Stimulated activated CD4-positive, alpha-beta T cell treated with anti-CD3 and anti-CD28 coated beads, TNF-alpha, amount 100 ng/mL, for 24 hours (primary cell): ENCODE measurements at regions not wholly inside any gene's neighbourhood (a gene's known extent, or its start where the extent isn't known, plus 50 kb on each side); places are given as distances from the start of the nearest gene placed in this dataset.
"Not testable (repeated sequence)": the region's sequence is repeated elsewhere in the genome, so short reads cannot be mapped to it uniquely, and the experiment has no call there.

Source experiments
- DNase-seq, 3 experiments: peaks; one replicate each; pipeline ENCODE4 v3.0.0-alpha.2; 2020; ENCODE audit warnings: low read depth in 3 of 3

DNA sequence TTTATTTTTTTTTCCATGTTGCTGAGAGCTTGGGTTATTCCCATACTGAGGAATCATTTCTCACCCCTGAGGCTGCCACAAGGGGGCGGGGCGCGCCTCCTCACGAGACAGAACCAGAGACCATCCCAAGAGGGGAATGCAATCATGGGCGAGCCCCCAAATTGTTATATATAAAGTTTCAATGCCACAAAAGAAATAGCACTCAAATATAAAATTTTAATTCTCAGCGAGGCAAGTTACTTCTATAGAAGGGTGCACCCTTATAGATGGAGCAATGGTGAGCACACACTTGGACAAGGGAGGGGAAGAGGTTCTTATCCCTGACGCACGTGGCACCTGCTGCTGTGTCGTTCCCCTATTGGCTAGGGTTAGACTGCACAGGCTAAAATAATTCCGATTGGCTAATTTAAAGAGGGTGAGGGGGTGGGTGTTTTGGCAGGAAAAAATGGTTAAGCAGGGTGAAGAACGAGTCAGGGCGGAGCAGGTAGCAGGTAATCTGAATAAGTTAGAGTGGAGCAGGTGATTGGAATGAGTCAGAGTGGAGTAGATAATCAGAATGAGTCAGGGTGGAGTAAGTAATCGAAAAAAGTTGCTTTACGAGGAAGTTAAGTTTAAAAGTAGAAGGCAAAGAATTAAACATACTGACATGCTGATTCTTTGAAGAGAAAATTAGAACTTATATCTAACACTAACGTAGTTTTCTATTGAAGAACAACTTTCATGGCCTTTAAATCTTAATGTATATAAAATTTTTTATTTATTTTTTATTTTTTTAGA lies 177.5 kb downstream of the MTCL1 start:
- no peak for DNase-seq

DNA sequence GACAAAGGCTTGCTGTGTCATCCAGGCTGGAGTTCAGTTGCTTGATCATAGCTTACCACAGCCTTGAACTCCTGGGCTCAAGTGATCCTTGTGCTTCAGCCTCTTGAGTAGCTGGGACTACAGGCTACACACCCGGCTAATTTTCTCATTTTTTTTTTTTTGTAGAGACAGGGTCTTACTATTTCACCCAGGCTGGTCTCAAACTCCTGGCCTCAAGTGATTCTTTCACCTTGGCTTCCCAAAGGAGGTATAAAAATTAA lies 178.0 kb downstream of the MTCL1 start:
- no peak for DNase-seq

DNA sequence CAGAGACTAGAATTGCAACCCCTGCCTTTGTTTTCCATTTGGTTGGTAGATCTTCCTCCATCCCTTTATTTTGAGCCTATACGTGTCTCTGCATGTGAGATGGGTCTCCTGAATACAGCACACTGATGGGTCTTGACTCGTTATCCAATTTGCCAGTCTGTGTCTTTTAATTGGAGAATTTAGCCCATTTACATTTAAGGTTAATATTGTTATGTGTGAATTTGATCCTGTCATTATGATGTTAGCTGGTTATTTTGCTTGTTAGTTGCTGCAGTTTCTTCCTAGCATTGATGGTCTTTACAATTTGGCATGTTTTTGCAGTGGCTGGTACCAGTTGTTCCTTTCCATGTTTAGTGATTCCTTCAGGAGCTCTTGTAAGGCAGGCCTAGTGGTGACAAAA lies 182.5 kb downstream of the MTCL1 start:
- not testable (repeated sequence) for DNase-seq

DNA sequence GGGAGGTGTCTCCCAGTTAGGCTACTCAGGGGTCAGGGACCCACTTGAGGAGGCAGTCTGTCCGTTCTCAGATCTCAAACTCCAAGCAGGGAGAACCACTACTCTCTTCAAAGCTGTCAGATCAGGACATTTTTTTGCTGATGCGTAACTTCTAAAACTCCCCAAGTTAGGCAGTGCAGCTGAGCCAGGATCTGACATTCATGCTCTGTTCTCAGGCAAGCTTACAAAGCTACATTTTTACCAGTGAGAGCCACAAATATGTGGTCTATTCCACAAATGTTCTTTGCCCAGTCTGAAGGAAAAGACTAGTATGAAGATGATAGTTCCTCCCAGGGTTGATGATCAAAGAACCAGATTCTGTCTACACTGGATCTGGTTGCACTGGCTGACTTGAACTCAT lies 184.1 kb downstream of the MTCL1 start:
- DNase-seq: no peak

DNA sequence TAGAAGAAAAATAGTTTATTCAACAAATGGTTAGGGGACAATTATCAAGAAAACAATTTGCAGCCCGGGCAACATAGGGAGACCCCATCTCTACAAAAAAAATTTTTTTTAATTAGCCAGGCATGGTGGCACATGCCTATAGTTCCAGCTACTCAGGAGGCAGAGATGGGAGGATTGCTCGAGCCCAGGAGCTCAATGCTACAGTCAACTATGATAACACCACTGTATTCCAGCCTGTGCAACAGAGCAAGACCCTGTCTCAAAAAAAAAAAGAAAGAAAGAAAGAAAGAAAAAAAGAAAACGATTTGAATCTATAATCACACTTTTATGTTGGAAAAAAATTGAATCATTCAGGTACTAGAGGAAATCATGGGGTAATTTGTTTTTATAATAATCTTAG lies 185.1 kb downstream of the MTCL1 start:
- DNase-seq: not testable (repeated sequence)

DNA sequence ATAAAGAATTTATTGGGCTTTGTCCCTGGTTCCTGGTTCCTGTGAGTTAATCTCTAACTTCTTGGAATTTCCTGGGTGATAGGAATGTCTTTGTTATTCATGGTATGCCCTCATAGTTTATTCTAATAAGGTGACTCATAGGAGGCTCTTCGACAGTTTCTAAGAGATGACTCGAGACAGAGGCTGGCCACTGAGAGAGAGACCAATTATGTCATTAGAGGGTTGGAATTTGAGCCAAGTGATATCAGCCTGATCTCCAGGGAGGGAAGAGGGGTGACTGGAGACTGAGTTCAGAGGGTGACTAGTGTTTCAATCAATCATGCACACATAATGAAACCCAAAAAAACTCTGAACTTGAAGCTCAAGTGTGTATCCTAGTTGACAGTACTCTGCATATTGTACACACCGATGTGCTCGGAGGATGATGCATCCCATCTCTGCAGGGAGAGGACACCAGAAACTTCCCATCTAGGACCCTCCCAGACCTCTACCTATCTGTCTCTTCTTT lies 185.7 kb downstream of the MTCL1 start:
- no peak for DNase-seq

DNA sequence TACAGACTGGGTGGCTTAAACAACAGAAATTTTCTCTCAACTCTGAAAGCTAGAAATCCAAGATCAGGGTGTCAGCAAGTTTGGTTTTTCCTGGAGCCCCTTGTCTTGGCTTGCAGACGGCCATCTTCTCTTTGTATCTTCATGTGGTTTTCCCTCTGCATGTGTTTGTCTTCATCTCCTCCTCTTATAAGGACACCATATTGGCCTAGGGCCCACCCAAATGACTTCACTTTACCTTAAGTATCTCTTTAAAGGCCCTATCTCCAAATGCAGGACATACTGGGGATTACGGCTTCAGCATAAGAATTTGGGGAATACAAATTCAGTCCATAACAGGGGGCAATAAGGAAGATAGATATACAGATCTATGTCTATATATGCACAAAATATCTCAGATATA lies 187.9 kb downstream of the MTCL1 start:
- no peak for DNase-seq

DNA sequence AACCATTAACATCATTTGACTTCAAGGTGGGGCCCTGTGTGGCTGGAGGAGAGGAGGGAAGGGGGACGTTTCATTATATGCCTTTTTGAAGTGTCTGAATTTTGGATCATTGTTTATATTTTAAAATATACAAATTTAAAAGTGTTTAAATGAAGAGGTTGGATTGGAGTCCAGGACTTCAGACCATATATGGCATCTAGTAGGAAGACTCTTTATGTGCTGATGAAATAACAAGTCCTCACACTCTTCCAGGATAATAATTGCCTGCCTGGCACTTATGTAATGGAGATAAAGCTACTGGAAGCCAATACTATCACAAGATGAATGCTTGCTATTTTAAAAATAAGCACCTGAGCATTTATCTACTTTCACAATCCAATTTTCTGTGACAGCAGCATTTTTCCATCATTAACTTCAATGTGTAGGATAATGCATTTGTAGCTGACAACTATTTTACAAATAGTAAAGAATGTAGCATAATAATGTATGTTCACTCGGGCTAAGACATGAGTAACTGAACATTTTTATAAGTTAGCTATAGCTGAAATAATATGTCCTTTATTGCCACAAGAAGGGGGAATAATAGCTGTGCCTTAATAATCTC lies 188.4 kb downstream of the MTCL1 start:
- no peak for DNase-seq

DNA sequence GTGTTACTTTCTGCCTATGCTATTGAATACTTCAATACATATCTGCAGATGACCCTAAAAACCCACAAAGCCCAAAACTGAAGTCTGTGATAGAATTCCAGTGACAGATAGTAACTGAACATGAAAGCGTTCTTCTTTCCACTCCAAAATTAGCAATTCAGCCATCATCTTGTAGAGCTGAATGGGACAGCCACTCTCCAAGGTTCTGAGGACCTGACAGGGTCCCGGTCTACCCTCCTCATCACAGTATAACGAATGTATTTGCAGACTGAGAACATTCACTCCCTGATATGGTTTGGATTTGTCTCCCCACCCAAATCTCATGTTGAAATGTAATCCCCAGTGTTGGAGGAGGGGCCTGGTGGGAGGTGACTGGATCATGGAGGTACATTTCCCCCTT lies 189.5 kb downstream of the MTCL1 start:
- DNase-seq: no peak

DNA sequence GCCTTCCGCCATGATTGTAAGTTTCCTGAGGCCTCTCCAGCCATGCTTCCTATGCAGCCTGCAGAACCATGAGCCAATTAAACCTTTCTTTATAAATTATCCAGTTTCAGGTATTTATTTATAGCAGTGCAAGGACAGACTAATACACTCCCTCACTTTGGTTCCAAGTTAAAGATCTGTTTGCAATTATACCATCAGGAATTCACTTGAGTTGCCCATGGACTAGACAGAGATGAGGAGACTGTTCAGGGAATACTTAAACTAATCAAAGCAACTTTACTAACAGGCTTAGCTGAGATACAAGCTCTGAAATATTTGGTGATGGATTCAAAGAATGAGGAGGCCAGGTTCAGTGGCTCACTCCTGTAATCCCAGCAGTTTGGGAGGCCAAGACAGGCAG lies 190.0 kb downstream of the MTCL1 start:
- DNase-seq: no peak

DNA sequence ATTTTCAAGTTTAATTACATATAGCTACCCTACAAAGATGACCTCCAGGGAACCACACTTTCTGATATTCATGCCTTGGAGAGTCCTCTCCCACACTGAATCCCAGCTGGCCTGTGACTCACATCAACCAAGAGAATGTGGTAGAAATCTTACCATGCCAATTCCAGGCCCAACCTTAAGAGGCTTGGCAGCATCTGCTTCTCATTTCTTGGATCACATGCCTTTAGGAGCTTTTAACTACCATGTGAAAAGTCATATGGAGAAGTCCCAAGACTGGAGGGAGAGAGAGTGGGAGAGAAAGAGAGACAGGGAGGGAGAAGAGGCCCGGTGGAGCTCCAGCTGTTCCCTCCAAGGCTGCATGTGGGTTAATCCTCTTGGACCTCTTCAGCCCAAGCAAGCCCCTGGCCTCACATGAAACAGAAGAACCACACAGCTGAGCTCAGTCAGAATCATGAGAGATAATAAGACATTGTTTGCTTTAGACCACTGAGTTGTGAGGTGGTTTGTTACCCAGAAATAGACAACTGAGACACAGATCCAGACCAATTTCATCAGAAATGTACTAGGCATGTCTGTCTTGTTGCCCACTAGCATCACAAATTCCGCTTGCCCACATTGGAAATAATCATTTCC lies 190.7 kb downstream of the MTCL1 start:
- no peak for DNase-seq

DNA sequence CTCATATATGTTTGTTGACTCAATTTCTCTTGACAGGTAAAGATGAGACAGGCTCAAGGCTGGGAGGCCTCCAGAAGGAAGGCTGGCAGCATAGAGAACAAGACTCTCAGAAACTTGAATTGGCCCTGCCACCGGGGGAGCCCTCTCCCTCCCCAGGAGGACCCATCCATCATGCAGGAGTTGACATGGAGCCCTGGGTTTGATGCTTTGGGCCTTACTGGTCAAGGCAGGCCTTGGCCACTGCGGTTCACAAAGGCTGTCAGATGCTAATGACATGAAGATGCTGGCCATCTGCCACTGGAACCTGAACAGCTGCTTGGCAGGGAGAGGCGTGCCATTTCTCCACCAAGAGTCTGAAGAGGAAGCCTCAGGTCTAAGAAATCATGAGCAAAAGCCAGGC lies 193.6 kb downstream of the MTCL1 start:
- no peak for DNase-seq

DNA sequence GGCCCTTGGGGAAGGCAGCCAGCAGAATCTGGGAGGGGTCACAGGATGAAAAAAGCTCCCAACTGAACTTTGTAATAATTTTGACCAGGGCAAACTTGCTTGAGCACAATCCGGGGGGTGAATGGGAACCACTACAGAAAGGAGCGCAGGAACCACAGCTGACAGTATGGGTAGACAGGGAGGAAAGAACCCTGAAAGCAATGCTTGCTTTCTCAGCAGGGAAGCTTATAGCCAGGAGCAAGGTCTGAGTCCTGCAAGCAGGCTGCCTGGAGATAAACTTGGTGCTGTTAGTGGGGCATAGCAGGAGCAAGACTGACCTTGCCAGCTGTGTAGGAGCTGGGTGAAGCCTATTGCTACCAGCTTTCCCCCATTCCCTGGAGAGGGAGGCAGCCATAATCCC lies 195.2 kb downstream of the MTCL1 start:
- no peak for DNase-seq

DNA sequence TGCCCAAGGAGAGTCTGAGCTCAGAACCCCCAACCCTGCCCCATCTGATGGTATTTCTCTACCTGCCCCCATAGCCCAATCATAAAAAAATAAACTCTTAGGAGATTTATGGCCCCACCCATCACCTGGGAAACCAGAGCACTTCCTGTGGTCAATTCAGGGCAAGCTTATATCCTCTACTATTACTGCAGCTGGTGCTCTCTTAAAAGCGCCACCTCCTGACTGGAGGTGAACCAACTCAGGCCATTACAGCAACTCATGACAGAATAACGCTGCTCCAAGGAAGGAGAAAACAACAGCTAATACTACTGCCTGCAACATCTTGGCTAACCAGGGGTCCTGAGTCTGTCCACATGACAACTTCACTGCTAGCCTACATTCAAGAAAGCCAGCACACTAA lies 195.7 kb downstream of the MTCL1 start:
- DNase-seq: no peak

DNA sequence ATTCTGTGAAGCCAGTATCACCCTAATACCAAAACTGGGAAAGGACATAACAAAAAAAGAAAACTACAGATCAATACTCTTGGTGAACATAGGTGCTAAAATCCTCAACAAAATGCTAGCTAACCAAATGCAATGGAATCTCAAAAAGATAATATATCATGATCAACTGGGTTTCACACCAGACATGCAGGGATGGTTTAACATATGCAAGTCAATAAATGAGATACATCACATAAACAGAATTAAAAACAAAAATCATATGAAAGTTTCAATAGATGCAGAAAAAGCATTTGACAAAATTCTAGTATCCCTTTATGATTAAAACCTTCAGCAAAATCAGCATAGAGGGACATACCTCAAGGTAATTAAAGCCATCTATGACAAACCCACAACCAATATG lies 198.2 kb upstream of the NDUFV2 start:
- DNase-seq: no peak

DNA sequence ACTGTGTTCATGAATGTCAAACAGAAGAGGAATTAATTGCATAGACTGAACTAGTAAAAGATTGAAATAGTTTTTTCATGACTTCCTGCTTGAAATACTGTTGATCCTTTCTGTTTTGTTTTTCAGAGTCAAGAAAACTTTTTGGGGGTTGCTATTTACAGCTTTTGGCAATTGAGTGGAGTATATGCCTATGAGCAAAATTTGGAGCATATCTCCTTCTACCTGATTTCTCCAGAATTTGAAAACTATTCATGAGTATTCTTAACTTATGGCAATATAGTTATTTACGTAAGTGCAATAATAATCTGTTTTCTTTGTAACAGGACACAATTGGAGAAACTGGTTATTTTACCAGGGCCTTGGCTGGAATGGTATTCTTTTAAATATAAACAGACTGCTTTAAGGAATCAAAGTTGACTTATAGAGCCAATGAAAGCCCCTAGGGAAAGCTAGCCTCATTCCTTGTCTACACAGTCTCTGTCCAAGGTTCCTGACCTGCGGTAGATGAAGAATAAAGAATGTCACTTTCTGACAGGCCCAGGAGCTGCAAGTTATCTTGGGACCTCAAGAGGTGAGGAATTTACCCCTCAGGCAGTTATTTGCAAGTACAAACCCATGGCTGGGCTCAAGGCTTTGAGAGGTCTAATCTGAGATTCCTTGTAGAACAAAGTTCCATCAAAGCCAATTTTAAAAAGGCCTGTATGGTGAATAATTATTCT lies 193.5 kb upstream of the NDUFV2 start:
- DNase-seq: no peak

DNA sequence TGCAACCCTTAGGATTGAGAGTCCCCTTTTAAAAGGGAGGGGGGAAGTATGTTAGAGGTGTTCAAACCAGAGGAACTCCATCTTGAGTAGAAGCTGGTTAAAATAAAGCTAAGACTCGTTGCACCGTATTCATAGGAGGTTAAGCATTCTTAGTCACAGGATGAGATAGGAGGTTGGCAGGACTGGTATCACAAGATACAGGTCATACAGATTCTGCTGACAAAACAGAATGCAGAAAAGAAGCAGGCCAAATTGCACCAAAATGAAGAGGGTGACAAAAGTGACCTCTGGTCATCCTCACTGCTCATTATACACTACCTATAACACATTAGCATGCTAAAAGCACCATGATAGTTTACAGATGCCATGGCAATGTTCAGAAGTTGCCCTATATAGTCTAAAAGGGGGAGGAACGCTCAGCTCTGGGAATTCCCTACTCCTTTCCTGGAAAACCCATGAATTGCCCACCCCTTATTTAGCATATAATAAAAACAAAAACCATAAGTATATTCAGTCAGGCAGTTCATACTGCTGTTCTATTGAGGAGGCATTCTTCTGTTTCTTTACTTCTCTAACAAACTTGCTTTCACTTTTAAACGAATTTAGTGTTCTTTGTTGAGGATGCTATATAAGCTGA lies 192.2 kb upstream of the NDUFV2 start:
- no peak for DNase-seq

DNA sequence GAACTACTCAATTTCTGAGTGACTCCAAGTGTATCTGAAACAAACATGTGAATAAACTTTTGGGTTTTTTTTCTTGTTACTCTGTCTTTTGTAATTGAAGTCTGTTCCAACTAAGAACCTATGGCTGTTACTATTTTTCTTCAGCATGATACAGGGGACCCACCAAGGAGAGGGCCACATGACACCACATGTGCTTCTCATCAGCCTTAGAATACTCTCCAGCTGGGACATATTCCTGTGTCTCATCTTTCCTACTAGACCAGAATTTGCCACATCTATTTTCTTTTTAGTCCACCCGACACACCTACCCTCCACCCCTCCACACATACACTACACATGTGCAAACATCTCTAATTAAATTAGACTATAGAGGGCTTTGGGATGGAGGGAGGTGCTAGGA lies 191.7 kb upstream of the NDUFV2 start:
- DNase-seq: no peak

DNA sequence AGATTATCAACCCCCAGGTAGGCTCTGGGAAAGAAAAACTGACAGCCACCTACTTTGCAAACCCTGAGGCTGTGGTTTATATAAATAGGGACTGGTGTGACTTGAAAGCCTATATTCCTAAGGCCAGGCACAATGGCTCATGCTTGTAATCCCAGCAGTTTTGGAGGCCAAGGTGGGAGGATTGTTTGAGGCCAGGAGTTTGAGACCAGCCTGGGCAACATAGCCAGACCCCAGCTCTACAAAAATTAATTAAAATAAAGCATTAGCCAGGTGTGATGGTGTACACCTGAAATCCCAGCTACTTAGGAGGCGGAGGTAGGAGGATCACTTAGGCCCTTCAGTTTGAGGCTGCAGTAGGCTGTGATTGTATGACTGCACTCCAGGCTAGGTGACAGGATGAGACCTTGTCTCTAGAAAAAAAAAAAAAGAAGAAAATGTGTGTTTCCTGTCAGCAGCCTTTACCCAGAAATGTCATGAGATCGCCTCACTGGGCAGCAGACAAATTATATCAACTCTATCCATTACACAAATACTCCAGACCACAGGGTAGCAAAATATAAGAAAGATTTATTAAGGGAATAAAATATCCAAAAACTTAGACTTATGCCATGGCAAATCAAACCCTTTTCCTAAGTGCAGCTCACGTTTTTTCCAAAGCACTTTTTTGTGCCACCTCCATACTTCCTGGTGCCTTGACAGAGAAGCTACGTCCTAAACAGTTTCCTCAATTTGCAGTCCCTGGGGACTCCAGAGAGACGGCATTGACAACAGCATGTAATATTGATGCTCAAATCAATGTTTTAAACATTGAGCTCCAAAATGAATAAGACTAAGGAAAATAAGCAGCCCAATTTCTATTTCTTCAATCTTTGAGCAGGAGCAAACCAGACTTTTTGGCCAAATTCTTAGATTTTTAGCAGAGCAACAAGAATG lies 190.8 kb upstream of the NDUFV2 start:
- DNase-seq: no peak

DNA sequence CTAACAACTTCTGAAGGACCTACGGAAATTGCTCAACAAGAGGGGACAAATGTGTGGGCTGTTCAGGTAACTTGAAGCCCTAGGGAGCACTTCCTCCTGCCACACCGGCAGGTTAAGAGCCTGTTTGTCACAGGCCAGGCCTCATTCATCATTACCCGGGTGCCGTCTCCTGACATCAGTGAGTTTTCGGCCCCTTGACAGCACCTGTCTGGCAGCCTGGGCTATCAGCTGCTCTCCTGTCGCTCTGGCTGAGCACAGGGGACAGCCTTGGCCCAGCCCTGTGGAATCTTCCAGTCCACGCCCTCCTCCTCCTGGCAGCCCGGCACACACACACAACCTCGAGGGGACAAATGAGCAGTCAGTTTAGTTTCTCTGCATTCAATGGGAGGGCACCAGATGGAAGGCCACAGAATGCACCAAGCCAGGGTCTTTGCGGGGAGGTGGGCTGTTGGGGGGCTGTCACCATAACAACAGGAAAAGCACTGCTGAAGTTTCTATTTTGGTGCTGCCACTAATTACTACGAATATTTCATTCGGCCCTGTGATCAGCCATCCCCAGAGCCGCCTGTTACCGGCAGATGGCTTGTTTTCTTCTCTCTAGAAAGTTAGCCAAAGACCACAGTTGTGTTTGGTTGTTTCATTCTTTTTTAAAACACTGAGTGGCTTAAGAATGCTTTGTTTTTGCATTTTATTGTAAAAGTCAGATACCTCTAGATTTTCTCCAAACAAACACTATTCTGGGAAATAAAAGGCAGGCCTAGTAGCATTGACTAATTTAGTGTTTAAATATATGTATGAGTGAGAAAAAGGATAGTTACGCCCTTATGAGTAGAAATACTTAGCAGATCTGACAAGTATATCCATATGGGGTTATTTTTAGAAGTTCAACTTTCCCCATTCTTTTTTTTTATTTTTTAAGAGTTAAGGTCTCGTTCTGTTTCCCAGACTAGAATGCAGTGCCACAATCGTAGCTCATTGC lies 189.9 kb upstream of the NDUFV2 start:
- no peak for DNase-seq
